NB4 (cell line): ENCODE measurements at regions not wholly inside any gene's neighbourhood (a gene's known extent, or its start where the extent isn't known, plus 50 kb on each side); places are given as distances from the start of the nearest gene placed in this dataset.

Experiments
- DNase-seq: peaks from one replicate; pipeline ENCODE4 v3.0.0; 2010; ENCODE audit warnings: low read depth
- H3K4me3 ChIP-seq: one replicate; pipeline ENCODE4 v1.5.1; 2011; ENCODE audit warnings: mild to moderate bottlenecking, low read depth, low read length, moderate library complexity
- MYC ChIP-seq: IDR thresholded peaks from 2 replicates; pipeline ENCODE4 v1.6.1; 2011; ENCODE audit warnings: low read depth, low read length
- POLR2A ChIP-seq: IDR thresholded peaks from 2 replicates; pipeline ENCODE4 v1.6.1; 2011; ENCODE audit warnings: mild to moderate bottlenecking; ENCODE audit not compliant: insufficient read length; ENCODE audit errors: extremely low read depth
- TF ChIP-seq, protein P1 (sequence below): IDR thresholded peaks from one replicate; pipeline ENCODE4 v1.5.1; 2012; ENCODE audit warnings: low read depth, low read length
- TF ChIP-seq, protein P2 (sequence below): IDR thresholded peaks from 2 replicates; pipeline ENCODE4 v1.6.1; 2011; ENCODE audit warnings: low read depth, low read length

DNA sequence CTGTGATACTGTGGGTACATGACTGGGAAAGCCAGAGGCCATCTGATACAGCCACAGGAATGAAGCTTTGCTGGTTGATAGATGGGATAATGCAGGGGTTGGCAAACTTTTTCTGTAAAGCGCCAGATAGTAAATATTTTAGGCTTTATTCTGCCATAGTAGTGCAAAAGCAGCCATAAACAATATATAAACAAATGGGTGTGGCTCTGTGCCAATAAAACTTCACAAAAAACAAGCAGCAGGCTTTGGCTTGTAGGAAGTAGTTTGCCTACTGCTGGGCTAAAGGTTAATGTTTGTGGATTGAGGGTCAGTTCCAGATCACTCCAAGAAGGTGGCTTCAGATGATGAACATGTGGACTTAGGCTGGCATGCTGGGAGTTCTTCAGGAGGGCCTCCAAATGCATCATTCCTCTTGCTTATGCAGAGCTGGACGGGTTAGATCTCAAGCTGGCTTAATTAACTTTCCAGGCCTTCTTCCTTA lies 305.7 kb downstream of the RPLP1 start:
- TF ChIP-seq MYC (no peak), POLR2A (no peak)
- TF ChIP-seq, protein P1, sequence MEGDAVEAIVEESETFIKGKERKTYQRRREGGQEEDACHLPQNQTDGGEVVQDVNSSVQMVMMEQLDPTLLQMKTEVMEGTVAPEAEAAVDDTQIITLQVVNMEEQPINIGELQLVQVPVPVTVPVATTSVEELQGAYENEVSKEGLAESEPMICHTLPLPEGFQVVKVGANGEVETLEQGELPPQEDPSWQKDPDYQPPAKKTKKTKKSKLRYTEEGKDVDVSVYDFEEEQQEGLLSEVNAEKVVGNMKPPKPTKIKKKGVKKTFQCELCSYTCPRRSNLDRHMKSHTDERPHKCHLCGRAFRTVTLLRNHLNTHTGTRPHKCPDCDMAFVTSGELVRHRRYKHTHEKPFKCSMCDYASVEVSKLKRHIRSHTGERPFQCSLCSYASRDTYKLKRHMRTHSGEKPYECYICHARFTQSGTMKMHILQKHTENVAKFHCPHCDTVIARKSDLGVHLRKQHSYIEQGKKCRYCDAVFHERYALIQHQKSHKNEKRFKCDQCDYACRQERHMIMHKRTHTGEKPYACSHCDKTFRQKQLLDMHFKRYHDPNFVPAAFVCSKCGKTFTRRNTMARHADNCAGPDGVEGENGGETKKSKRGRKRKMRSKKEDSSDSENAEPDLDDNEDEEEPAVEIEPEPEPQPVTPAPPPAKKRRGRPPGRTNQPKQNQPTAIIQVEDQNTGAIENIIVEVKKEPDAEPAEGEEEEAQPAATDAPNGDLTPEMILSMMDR: no peak
- TF ChIP-seq, protein P2, sequence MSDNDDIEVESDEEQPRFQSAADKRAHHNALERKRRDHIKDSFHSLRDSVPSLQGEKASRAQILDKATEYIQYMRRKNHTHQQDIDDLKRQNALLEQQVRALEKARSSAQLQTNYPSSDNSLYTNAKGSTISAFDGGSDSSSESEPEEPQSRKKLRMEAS: no peak
- no peak overlapping the region for H3K4me3 ChIP-seq
- DNase-seq: no peak

DNA sequence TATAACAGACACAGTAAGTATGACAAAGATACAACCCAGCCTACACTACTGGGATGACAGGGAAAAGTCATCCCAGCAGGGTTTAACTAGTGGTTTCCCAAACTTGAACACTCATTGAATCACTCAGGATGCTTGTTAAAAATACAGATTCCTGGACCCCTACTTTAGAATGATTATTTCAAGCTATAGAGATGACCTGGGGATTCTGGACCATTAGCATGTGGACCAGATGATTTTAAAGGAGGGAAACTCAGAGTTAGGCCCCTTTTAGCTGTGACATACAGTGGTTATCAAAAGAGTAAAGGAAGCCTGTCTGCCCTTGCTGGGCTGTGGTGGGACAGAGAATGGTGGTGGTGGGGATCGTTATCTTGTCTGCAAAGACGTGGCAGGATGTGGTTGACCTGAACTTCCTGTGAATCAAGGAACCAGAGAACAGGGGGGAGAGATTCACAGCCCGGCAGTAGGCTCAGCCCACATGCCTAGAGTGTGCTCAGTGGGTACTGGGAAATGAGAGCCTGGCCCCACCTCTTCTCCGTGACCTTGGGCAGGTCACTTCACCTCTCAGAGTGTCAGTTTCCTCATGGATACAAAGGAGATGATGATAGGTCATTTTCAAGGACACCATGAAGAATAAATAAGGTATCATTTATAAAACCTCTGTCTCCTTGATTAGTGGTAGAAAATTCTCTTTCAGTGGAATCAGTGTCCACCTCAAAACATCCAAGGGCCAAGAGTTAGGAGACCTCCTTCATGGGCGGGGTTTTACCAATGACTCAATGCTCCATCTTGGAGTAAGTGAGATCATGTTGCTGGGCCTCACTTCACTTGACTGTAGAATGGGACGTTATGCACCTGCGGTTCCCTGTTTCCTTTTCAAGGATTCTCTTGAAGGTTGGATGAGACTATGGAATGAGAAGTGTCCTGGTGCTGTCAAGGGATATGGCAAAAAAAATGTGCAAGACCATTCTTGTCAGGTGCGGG lies 306.5 kb downstream of the RPLP1 start:
- DNase-seq: peak; percentile 98
- no peak overlapping the region for H3K4me3 ChIP-seq
- TF ChIP-seq MYC (peak; percentile 87), POLR2A (no peak)
- TF ChIP-seq, protein P2: peak; percentile 87

DNA sequence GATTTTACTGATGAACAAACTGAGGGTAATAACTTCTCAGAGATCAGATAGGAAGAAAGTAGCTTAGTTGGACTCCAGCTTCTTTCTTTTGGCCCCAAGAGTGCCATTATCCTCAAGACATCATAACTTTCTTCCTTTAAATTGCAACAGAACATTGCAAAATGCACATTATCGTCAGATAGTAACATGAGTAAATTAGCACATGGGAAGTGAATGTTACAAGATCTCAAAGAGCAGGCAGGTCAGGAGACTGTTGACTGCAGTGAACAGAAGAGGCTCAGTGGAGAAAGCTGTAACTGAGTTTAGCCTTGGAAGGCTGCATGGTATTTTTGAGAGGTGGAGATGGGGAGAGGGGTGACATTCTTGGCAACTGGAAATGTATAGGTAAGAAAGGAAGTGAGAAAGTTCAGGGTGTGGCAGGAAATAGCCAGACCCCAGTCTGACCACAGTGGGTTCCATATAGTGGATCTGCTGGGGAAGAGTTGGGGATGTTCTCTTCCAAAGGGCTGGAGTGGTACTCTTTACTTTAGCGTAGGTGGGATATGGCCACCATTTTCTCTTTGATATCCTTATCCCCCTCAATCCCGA lies 307.7 kb downstream of the RPLP1 start:
- peak; percentile 88 for DNase-seq
- H3K4me3 ChIP-seq: peak overlapping the region; percentile 26
- peak; percentile 84 for TF ChIP-seq MYC
- no peak for TF ChIP-seq POLR2A
- TF ChIP-seq, protein P1: no peak
- TF ChIP-seq, protein P2: peak; percentile 87

DNA sequence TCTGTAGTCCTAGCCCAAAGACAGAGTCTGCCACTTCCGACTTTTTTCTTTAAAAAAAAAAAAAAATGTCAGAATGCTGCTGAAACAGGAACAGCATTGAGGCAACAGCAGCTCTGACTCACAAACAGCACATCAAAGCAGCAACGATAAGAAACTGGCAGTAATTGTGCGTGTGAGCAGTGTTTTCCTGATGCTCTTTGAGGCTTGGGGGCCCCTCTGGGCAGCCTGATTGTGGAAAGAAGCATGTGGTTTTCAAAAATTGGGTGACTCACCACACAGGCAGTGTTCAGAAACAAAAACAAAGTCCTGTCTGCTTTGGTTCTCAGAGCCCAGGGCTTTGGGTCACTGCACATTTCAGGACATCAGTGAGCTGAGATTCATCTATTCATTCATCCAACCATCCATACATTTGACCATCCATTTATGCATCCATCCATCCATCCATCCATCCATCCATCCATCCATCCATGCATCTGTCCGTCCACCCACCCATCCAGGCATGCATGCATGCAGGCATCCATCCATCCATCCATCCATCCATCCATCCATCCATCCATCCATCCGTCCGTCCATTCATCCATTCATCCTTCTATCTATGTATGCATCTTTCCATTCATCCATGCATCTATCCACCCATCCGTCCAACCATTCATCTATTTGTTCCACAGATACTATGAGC lies 308.4 kb downstream of the RPLP1 start:
- H3K4me3 ChIP-seq: peak overlapping the region; percentile 26
- DNase-seq: peak; percentile 98
- TF ChIP-seq, protein P2: peak; percentile 95
- TF ChIP-seq, protein P1: no peak
- TF ChIP-seq MYC: peak; percentile 97
- no peak for TF ChIP-seq POLR2A

DNA sequence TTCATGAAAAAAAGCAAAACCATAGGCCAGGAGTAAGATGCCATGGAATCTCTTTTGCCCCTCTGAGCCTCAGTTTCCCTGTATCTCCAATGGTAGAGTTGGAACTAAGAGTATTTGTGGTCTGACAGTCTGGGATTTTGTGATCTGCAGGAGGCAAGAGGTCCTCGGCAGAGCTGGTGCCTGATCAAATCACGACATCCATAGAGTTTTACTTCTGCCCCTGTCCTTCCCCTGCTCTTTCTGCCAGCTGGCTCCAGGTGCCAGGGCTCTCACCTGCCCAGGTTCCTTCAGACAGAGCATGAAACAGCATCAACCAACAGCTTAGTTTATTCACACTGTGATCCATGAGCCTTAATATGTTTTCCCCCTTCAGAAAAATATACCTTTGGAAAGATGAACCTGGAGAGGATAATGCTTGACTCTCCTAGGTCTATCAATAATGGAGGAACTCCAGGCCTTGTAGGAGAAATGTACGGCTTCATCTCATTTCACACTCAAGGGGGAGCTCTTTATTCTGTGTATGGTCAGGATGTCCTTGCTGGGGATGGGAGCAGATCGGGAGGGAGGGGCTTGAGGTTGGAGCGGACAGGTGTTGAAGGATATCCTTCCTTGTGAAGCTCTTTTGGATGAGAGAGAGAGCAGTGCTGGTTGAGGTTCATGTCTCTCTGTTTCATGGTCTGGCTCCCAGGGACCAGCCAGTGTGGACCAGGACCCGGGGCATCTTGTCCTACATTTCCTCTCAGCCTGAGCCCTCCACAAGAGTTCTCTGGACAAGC lies 309.9 kb downstream of the RPLP1 start:
- TF ChIP-seq POLR2A: no peak
- TF ChIP-seq, protein P1: peak; percentile 12
- no peak overlapping the region for H3K4me3 ChIP-seq
- DNase-seq: peak; percentile 54
